ENCODE measurements at regions not wholly inside any gene's neighbourhood (a gene's known extent, or its start where the extent isn't known, plus 50 kb on each side); places are given as distances from the start of the nearest gene placed in this dataset.

- TF ChIP-seq CTCF (IDR thresholded peaks at IDR 0.05 in 4 of 5, conservative IDR thresholded peaks at IDR 0.05 in 1 of 5): no peak
- TF ChIP-seq POLR2A (IDR thresholded peaks at IDR 0.05): no peak
Observed at GRCh38 chrY:7936831-7937230, 1025.3 kb upstream of the AMELY start.

Data from gastrocnemius medialis (tissue), 4 donors.